ENCODE measurements at regions not wholly inside any gene's neighbourhood (a gene's known extent, or its start where the extent isn't known, plus 50 kb on each side); places are given as distances from the start of the nearest gene placed in this dataset.

- H3K9me3 ChIP-seq (ENCODE audit: insufficient read depth, low read depth): no peaks in the 10 kb centered on the region
- ChIA-PET POLR2A (ENCODE audit: unreplicated experiment) (no interaction called here), CTCF (no interaction called here)
- H3K79me2 ChIP-seq (ENCODE audit: low read depth): no peaks in the 10 kb centered on the region
- H3K27ac ChIP-seq: no peak overlapping the region
- no peaks in the 10 kb centered on the region for H3F3A ChIP-seq (ENCODE audit: insufficient read depth, low read depth)
- TF ChIP-seq CTCF (conservative IDR thresholded peaks at IDR 0.05) (no peak), EZH2 (IDR thresholded peaks at IDR 0.05; ENCODE audit: low read depth) (no peak)
- no peaks in the 10 kb centered on the region for H3K36me3 ChIP-seq (ENCODE audit: low read depth)
- H3K27me3 ChIP-seq (ENCODE audit: insufficient read depth, low read depth): no peaks in the 10 kb centered on the region
- no peak for DNase-seq
- H3K4me3 ChIP-seq: no peak overlapping the region
- no TSS peak for BruUV-seq (replicated peaks)
- no peak overlapping the region for H3K4me2 ChIP-seq
- H2AFZ ChIP-seq: no peak overlapping the region
- H3K9me2 ChIP-seq (ENCODE audit: insufficient read depth): no peaks in the 10 kb centered on the region
- intact Hi-C loops (cut with micrococcal nuclease; ENCODE audit: unreplicated experiment): no loop called here
- no peaks in the 10 kb centered on the region for H4K20me1 ChIP-seq (ENCODE audit: insufficient read depth)
- no peaks in the 10 kb centered on the region for H3K4me1 ChIP-seq (replicated peaks; ENCODE audit: insufficient read depth)
Measured at GRCh38 chr2:57437077-57437476, 609.5 kb upstream of the VRK2 start.

GRCh38 chr2:57440437-57440836 lies 606.2 kb upstream of the VRK2 start:
- BruUV-seq (replicated peaks): no TSS peak
- no peaks in the 10 kb centered on the region for H3K27me3 ChIP-seq (ENCODE audit: insufficient read depth, low read depth)

GRCh38 chr2:57443086-57443485 lies 603.5 kb upstream of the VRK2 start:
- Histone ChIP-seq H3K79me2 (ENCODE audit: low read depth) (no peaks in the 10 kb centered on the region), H3K9me3 (ENCODE audit: insufficient read depth, low read depth) (no peaks in the 10 kb centered on the region), H3K36me3 (ENCODE audit: low read depth) (no peaks in the 10 kb centered on the region), H2AFZ (no peak overlapping the region), H3K27ac (no peak overlapping the region), H3K4me2 (no peak overlapping the region), H4K20me1 (ENCODE audit: insufficient read depth) (no peaks in the 10 kb centered on the region), H3F3A (ENCODE audit: insufficient read depth, low read depth) (no peaks in the 10 kb centered on the region), H3K27me3 (ENCODE audit: insufficient read depth, low read depth) (no peaks in the 10 kb centered on the region), H3K4me1 (replicated peaks; ENCODE audit: insufficient read depth) (no peaks in the 10 kb centered on the region), H3K4me3 (no peak overlapping the region), H3K9me2 (ENCODE audit: insufficient read depth) (no peaks in the 10 kb centered on the region)
- ChIA-PET CTCF (no interaction called here), POLR2A (ENCODE audit: unreplicated experiment) (interaction anchor here (0.7 kb wide), 1 partner anchor 577 kb away, joined by 3 read pairs; no protein-coding TSS in a partner anchor)
- intact Hi-C loops (cut with micrococcal nuclease; ENCODE audit: unreplicated experiment): no loop called here
- BruUV-seq (replicated peaks): no TSS peak
- no peak for TF ChIP-seq CTCF (conservative IDR thresholded peaks at IDR 0.05)
- TF ChIP-seq EZH2 (IDR thresholded peaks at IDR 0.05; ENCODE audit: low read depth): no peak
- DNase-seq: no peak

More at GRCh38 chr2:57440437-57440836, 606.2 kb upstream of the VRK2 start:
- Histone ChIP-seq H3K4me3 (no peak overlapping the region), H2AFZ (no peak overlapping the region), H3F3A (ENCODE audit: insufficient read depth, low read depth) (no peaks in the 10 kb centered on the region), H3K4me1 (replicated peaks; ENCODE audit: insufficient read depth) (no peaks in the 10 kb centered on the region), H3K4me2 (no peak overlapping the region), H3K9me2 (ENCODE audit: insufficient read depth) (no peaks in the 10 kb centered on the region), H3K79me2 (ENCODE audit: low read depth) (no peaks in the 10 kb centered on the region), H3K27ac (no peak overlapping the region), H4K20me1 (ENCODE audit: insufficient read depth) (no peaks in the 10 kb centered on the region), H3K9me3 (ENCODE audit: insufficient read depth, low read depth) (no peaks in the 10 kb centered on the region), H3K36me3 (ENCODE audit: low read depth) (no peaks in the 10 kb centered on the region)
- CTCF ChIA-PET: no interaction called here
- intact Hi-C loops (cut with micrococcal nuclease; ENCODE audit: unreplicated experiment): no loop called here
- TF ChIP-seq CTCF (conservative IDR thresholded peaks at IDR 0.05) (no peak), EZH2 (IDR thresholded peaks at IDR 0.05; ENCODE audit: low read depth) (no peak)
- DNase-seq: no peak
- POLR2A ChIA-PET (ENCODE audit: unreplicated experiment): no interaction called here

Measured in PC-9 (cell line).